GM18499 (cell line): ENCODE measurements at regions not wholly inside any gene's neighbourhood (a gene's known extent, or its start where the extent isn't known, plus 50 kb on each side); places are given as distances from the start of the nearest gene placed in this dataset.

Source experiments
- ATAC-seq: cut with Tn5 transposase; IDR thresholded peaks from one replicate; pipeline ENCODE4 v1.9.1; 2021; ENCODE audit warnings: moderate number of reproducible peaks; ENCODE audit not compliant: insufficient read depth, unreplicated experiment

DNA sequence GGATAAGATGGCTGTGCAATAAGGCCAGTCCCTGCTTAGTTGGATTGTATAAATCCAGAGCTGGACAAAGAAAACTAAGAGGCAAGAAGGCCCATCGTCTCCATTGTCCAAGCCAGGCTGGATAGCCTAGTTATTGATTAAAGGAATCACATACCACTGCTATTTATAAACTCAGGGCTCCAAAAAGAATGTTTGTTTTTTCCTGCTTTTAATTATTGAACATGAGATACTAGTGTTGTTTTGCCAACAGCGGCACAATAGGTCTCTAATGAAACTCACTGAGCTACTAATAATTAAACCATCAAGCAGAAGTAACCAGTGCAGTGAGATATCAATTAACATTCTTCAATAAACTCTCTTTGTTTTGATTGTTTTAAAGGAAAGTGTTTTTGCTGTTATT is 259.7 kb downstream of the INSC start:
- no peak for ATAC-seq

DNA sequence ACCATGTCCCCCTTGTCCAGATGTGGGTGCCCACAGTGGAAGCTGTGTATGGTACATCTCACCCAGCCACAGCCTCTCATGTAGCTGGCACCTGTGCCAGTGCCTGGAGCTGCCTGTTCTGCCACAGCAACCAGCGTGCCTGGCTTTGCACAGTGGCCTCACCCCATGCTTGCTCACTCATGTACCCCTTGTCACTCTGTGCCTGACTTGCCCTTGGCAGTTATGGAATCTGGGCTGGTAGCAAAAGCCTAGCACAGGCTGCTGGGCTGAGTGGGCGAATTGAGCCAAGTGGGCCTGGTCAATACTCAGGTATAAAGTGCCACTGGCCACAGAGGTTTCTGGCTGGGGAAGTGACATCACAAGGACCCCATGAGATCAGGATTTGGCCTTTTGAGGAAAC is 264.2 kb downstream of the INSC start:
- no peak for ATAC-seq

DNA sequence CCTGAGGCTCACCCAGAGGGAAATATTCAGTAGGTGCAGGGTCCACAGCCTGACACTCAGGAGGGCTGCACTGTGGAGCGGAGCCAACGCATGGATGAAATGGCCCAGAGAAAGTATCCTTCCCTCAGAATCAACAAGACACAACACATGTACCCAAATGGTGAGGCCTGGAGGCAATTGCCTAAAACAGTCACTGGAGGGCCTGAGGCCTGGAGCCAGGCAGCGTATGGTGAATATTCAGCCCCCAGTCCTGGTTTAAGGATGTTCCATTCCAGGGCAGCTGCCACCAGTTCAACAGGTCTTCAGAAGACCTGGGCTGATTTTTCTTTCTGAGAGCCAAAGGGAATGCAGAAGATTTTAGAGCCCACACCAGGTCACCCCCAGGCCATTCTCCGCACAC is 264.8 kb downstream of the INSC start:
- ATAC-seq: no peak

DNA sequence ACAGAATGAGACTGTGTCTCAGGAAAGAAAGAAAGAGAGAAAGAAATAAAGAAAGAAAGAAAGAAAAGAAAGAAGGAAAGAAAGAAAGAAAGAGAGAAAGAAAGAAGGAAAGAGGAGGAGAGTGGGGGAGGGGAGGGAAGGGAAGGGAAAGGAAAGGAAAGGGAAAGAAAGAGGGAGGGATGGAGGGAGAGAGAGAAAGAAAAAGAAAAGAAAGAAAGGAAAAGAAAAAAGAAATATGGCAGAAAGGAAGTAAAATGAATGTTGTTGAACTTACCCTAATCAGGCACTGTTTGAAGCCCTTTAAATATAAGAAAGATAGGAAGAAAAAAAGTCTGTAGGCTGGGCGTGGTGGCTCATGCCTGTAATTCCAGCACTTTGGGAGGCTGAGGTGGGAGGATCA is 276.1 kb downstream of the INSC start:
- no peak for ATAC-seq

DNA sequence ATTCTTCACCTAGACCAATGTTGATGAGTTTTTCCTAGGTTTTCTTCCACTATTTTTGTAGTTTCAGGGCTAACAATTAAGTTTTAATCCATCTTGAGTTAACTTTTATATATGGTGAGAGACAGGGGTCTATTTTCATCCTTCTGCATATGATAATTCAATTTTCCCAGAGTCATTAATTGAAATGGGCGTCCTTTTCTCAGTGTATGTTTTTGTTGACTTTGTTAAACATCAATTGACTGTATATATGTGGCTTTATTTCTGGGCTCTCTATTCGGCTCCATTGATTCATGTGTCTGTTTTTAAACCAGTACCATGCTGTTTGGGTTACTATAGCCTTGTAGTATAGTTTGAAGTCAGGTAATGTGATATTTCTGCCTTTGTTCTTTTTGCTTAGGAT is 282.1 kb downstream of the INSC start:
- no peak for ATAC-seq

DNA sequence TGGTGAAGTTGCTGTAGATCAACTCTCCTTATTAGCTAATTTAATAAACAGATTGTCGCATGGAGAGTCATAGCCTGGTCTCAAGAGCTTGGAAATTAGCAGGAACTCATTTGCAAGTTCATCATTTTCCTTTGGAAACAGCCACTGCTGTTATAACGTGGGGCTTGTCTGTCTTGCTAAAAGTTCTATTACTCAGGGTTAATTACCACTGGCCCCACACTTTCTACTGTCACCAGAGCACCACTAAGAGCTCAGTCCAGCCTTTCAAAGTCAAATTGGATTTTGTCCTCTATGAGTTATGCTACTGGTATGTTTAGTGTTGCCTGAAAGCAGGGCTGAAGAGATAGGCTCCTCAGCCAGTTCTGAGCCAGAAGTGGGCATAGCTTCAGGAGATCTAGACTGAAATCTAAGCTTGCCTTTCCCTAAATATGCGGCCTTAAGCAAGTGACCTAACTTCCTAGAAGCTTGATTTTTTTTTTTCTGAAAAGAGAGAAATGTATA is 292.2 kb downstream of the INSC start:
- ATAC-seq: no peak

DNA sequence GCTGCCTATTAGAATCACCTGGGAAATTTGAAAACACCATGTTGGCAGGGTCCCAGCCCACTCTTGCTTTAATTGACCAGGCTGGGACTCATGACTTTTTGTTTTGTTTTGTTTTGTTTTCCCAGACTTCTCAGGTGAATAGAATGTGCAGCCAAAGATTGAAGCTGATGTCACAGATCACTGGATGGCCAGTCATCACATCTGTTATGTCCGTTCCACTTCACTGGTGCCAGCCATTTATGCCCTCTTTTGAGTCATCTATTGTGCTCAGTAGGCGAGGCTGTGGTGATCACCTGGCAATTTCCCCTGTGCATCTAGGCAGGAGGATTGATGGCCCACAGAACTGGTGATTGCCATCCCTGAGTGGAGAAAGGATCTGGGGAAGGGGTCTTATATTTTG is 297.3 kb downstream of the INSC start:
- peak; percentile 64 for ATAC-seq

DNA sequence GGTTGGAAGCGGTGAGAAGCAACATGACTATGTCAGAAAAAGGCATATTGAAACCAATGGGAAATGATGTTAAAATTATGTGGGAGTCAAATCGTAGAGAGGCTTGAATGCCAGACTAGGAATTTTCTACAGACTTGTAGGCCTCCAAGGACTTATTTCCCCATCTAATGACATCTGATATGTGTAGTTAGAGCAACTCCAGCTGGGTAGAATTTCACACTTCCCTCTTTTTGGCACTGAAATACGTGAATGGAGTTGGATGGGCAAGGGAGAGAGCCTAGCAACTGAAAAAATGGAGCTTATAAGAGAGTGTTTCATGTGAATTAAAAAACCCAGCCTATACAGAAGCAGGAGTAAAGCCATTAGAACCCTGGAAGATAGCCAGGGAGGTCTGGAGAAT is 304.2 kb downstream of the INSC start:
- ATAC-seq: no peak

DNA sequence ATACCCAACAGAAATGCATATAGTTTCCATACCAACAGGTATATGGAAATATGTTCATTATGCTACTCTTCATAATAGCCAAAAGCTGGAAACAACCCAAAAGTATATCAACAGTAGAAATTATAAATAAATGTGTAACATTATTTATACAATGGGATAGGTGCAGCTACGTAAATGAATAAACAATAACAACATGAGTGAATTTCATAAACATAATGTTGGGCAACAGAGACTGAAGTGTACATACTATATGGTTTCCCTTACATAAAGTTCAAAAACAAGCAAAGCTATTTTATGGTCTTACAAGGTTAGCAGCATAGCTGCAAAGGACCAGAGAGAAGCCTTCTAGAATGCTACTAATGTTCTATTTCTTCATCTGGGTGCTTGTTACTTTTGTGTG is 305.0 kb downstream of the INSC start:
- ATAC-seq: no peak

DNA sequence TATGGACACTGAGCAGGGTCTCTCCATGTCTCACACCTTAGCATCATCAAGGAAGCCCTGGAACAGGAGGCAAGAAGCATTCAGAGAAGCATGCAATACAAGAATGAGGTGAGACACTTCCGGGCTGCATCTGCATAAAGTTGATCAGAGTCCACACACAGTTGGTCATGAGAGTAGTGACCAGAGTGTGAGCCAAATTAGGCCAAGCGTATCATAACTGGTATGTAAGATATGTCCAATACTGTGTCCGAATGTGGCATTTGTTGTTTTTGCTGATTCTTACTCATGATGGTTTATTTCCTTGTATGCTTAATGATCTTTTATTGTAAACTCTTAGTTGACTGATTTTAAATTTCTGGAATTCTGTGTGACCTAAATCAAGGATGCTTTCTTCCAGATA is 315.7 kb downstream of the INSC start:
- ATAC-seq: no peak

DNA sequence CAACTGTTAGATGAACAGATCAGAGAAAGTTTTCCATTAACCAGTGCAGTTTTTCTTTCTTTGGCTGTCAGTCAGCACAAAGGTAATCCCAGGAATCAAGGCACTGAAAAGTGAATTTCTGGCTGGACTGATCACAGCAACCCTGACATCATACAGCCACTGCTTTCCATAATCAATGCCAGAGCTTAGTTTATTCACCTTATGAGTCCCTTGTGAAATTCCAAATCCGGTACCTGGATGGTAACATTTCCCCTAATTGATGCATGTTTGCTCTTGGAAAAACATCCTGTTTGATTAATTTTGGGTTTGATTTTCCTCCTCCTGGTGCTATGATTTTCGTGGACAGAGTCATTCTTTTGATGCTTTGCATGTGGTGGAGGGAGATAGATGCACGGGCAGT is 319.8 kb downstream of the INSC start:
- no peak for ATAC-seq

DNA sequence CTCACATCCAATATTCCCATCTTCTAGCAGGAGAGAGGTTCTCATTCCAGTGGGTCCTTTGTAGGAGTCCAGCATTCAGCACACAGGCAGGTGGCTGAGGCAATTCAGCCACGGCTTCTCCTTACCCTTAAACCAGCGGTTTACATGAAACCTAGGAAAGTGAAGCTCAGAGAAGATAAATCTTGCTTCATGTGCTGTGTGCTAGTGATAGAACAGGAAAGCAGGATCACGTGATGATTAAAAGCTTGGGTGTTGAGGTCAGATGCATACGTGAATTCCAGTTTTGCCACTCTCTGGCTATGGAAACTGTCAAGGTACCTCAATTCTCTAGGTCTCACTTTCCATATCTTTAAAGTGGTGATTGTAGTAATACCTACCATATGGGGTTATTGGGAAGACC is 331.6 kb downstream of the INSC start:
- ATAC-seq: no peak

DNA sequence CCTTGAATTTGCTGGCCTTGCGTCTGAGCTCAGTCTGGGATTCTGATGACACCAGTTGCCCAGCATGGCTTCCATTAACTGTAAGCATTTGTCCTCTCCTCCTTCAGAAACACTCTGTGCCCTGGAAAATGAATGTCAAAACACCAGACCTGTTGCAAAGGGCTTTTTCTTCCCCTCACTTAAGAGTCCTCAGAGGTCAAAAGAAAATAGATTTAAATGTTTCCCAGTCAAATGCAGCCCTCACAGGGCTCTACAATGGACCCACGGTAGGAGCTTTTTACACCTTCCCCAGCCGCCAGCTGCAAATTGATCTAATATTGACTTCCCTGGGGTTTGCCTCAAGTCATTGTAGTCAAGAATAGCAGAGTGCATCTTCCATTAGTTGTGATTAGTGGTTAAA is 332.2 kb downstream of the INSC start:
- ATAC-seq: no peak

DNA sequence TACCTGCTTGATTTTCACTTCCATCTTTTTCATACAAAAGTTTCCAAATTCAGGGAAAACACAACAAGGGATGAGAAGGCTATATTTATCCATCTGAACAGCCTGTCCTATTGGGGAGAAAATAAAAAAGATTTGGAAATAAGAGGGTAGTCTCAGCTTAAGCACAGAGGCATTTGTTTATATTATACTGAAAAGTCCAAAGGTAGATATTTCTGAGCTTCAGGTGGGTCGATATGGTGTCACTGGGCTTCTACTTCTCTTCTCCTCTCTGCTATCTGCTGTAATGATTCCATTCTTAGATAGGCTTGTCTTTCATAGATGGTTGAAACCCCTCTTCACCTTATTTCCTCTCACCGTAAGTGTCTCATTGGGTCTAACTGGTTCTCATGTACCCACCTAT is 337.0 kb downstream of the INSC start:
- no peak for ATAC-seq

DNA sequence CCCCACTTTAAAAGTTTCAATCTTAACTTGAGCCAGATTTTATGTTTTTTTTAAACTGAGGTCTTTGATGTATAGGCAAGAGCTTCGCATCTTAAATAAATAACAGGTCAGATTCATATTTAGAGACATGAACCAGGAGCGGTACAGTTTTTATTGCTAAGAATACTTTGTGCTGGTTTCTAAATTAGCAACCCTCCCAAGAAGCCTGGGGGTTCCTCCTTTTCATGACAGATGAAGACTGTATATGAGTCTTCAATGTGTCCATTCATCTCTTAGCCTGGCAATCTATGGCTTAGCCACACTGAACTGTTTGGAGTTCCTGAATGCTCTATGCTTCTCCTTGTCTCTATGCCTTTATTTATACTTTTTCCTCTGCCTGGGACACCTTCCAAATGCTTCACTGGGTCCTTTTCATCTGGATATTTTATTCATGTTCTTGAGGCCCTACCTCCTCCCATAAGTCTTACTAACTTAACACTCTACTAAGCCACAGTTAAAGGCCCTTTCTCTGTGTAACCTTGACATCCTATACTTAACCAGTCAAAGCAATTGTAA is 338.6 kb downstream of the INSC start:
- ATAC-seq: no peak

DNA sequence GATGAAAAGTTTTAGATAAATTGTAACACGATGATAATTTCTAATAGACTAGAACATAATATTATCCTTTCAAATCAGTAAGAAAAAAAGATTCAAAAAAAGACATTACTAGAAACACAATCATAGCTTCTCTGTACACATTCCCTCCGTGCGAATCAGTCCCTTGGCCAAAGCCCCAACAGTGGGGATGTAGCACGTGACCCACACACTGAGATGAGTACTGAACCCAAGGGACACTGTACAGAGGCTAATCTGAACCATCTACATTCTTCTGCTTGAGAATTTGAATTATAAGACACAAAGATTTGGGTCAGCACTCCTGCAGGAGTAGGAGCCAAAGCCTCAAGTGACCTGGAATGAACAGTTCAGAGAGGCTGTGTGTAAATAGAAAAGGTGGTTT is 353.7 kb downstream of the INSC start:
- no peak for ATAC-seq

DNA sequence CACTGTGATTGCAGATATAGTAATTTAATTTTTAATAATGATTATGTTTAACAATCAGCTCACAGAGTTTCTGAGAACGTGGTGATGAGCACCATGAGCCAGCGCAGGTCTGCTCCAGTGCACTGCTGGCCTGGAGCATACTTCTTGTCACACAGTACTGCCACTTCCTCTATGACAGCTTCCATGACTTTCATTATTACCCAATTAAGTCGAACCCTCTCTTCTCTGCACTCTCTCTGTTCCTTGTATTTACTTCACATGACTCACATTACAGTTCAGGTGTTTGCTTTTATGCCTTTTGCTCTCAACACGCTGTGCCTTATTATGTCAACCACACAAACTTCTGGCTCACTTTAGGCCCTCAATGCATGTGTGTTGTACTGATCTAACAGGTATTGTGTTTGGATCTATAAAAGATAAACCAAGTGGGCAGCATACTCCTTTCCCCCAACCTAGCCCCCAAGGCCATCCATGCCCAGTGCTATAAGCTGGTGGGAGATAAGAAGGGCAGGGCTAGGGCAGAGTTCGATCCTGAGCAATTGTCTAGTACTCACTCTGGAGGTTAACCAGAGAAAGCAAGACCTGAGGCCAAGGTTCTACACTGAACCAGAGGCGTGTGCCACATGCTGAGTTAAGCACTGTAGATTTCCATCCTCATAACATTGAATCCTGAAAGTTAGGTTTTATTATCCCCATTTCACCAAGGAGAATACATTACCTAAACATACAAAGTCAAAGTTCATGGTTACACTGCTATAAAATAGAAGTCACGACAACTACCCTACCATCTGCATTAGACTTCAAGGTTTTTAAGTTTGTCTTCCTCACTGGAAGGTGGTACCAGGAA is 356.5 kb downstream of the INSC start:
- peak; percentile 76 for ATAC-seq

DNA sequence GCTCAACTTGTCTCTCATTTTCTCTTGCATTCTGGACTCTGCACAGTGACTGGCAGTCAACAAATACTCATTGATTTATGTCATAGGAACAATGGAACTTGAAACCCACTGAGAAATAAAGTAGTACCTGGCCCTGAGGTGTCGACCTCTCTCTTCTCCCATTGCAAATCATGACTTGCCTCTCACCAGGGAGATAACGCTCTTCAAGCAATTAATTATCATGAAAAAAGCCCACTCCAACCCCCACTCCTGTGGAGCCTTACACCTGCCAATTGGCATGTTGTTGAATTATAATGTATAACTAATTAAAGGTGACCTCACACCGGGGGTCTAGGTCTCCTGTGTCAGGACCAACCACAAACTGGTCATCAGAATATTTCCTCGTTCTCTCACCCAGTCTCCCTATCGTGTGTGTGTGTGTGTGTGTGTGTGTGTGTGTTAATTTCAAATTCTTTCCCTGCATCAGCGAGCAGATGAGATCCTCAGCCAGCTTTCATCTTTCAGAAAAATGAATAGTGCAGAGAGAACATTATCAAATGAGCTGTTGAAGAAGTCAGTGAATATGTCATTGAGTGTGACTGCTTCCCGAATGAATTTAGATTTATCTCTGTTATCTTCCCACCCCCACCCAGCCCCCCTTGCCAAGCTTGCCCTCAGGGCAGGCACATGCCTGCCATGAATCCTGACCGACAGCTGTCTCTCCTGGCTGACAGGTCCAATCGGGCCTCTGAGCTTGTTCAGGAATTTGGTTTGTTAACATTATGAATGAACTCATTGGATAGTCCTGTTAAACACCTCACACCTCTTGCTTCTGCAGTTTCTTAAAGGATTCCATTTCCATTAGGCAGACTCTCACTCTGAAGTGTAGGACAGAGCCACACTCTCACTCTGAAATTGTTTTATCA is 357.4 kb downstream of the INSC start:
- no peak for ATAC-seq

DNA sequence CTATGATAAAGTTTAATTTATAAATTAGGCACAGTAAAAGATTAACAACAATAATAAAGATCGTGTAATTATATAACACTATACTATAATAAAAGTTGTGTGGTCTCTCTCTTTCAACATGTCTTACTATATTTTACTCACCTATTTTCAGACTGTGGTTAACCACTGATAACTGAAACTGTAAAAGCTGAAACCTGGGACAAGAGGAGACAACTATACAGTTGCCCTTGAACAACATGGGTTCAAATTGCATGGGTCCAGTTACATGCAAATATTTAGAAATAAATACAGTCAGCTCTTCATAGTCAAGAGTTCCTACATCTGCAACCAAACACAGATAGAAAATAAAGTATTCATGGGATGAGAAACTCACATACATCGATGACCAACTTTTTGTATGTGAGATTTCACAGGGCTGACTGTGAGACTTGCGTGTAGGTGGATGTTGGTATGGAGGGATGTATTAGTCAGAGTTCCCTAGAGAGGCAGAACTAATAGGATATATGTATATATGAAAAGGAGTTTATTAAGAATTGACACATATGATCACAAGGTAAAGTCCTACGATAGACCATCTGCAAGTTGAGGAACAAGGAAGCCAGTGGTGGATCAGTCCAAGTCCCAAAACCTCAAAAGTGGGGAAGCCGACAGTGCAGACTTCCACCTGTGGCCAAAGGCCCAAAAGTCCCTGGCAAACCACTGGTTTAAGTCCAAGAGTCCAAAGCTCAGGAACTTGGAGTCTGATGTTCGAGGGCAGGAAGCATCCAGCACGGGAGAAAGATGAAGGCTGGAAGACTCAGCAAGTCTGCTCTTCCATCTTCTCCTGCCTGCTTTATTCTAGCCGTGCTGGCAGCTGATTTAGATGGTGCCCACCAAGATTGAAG is 359.5 kb downstream of the INSC start:
- peak; percentile 72 for ATAC-seq

DNA sequence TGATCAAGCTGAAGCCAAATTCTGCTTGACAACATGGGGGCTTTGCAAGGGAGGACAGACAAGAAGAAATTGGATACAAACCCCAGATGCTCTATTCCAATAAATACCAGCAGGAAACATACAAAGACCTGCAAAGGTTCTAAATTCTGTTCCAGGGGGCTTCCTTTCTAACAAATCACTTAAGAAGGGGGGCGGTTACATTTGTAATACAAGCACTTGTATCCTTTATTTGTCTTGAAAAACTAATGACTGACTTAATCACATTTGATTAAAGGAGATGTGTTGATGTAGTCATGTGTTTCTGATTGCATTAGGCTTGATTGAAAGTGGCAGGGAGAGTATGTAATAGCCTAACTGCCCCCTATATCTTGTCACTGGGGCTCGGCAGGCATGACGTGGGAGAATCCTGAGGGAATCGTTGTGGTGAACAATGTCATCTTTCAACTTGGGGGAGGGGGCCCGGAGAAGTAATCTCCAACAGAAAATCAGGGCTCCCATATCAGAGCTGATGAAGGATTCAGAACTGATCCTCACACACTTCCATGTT is 361.7 kb downstream of the INSC start:
- no peak for ATAC-seq
